SK-N-SH treated with all-trans-retinoic acid at 6 μM for 48 hours (cell line): ENCODE measurements at regions not wholly inside any gene's neighbourhood (a gene's known extent, or its start where the extent isn't known, plus 50 kb on each side); places are given as distances from the start of the nearest gene placed in this dataset.

Experiments used
- BACH2 ChIP-seq: fragments of 250-450 bp; sonication (Bioruptor Pico); IDR thresholded peaks from 2 replicates; pipeline ENCODE4 v1.9.0; 2021; ENCODE audit warnings: mild to moderate bottlenecking, borderline replicate concordance
- CSDC2 ChIP-seq: fragments of 250-450 bp; sonication (Bioruptor Pico); IDR thresholded peaks from 2 replicates; pipeline ENCODE4 v1.5.0; 2020; ENCODE audit warnings: mild to moderate bottlenecking, moderate library complexity
- PATZ1 ChIP-seq: fragments of 250-450 bp; sonication (Bioruptor Pico); IDR thresholded peaks from 2 replicates; pipeline ENCODE4 v1.8.0; 2020; ENCODE audit warnings: mild to moderate bottlenecking, moderate library complexity, borderline replicate concordance
- PPARA ChIP-seq: fragments of 250-450 bp; sonication (Bioruptor Pico); IDR thresholded peaks from 2 replicates; pipeline ENCODE4 v1.5.0; 2020; ENCODE audit warnings: mild to moderate bottlenecking, borderline replicate concordance

GRCh38 chrX:10370976-10371375 is 214.2 kb downstream of the CLCN4 start:
- no peak for TF ChIP-seq CSDC2
- TF ChIP-seq PATZ1 (CRISPR knock-in tag): no peak
- TF ChIP-seq BACH2 (CRISPR knock-in tag): no peak
- TF ChIP-seq PPARA (CRISPR knock-in tag): no peak
